CD14-positive monocyte (primary cell): ENCODE measurements at regions not wholly inside any gene's neighbourhood (a gene's known extent, or its start where the extent isn't known, plus 50 kb on each side); places are given as distances from the start of the nearest gene placed in this dataset.
"Not testable (repeated sequence)": the region's sequence is repeated elsewhere in the genome, so short reads cannot be mapped to it uniquely, and the experiment has no call there.

Source experiments
- DNase-seq, 3 donors: peaks; one replicate each; pipeline ENCODE4 v3.0.0-alpha.2; 2011 to 2022
- H2AFZ ChIP-seq: 2 replicates; pipeline ENCODE4 v1.6.0; 2012; ENCODE audit warnings: mild to moderate bottlenecking, low read depth, low read length, inconsistent platforms; ENCODE audit not compliant: insufficient read depth, poor library complexity, severe bottlenecking
- H3K27ac ChIP-seq, 2 donors: 1 replicate in 1 of 2; 2 replicates in 1 of 2; pipeline ENCODE4 v1.5.1; 2012 to 2013; ENCODE audit warnings: low read length in 2 of 2, control low read depth in 1 of 2, inconsistent platforms in 1 of 2, low read depth in 1 of 2, mild to moderate bottlenecking in 1 of 2
- H3K27me3 ChIP-seq, 2 donors: one replicate each; pipeline versions ENCODE4 v1.6.0 to v1.6.1; 2011 to 2013; ENCODE audit warnings: low read length in 2 of 2; ENCODE audit not compliant: control insufficient read depth in 2 of 2, insufficient read depth in 2 of 2
- H3K36me3 ChIP-seq, 2 donors: replicated peaks in 1 of 2; 1 replicate in 1 of 2; 2 replicates in 1 of 2; pipeline versions ENCODE4 v1.5.1 to v1.6.1; 2012 to 2013; ENCODE audit warnings: low read length in 2 of 2, control low read depth in 1 of 2, inconsistent platforms in 1 of 2, mild to moderate bottlenecking in 1 of 2; ENCODE audit not compliant: insufficient read depth in 2 of 2, control insufficient read depth in 1 of 2
- H3K4me1 ChIP-seq, 2 donors: 1 replicate in 1 of 2; 2 replicates in 1 of 2; pipeline versions ENCODE4 v1.5.1 to v1.6.1; 2012 to 2013; ENCODE audit warnings: low read length in 2 of 2, control low read depth in 1 of 2, inconsistent platforms in 1 of 2, mild to moderate bottlenecking in 1 of 2, moderate library complexity in 1 of 2; ENCODE audit not compliant: insufficient read depth in 2 of 2, control insufficient read depth in 1 of 2
- H3K4me2 ChIP-seq: replicated peaks from 2 replicates; pipeline ENCODE3; 2012; ENCODE audit warnings: low read length, moderate library complexity, mild to moderate bottlenecking; ENCODE audit not compliant: poor library complexity, severe bottlenecking; ENCODE audit errors: extremely low read depth
- H3K4me3 ChIP-seq, 3 experiments: fragments of 200-600 bp in 1 of 3; sonication (generic) in 1 of 3; replicated peaks in 1 of 3; 1 replicate in 2 of 3; 2 replicates in 1 of 3; pipeline ENCODE4 v1.5.1; 2011 to 2013; ENCODE audit warnings: low read length in 3 of 3, mild to moderate bottlenecking in 3 of 3, control low read depth in 2 of 3, low read depth in 2 of 3, inconsistent platforms in 1 of 3, moderate library complexity in 1 of 3
- H3K79me2 ChIP-seq: 2 replicates; pipeline ENCODE4 v1.6.0; 2012; ENCODE audit warnings: mild to moderate bottlenecking, control low read depth, inconsistent platforms, low read length, moderate library complexity; ENCODE audit not compliant: insufficient read depth
- H3K9ac ChIP-seq: 2 replicates; pipeline ENCODE4 v1.6.0; 2017; ENCODE audit warnings: low read length, mild to moderate bottlenecking; ENCODE audit not compliant: insufficient read depth, poor library complexity, severe bottlenecking
- H3K9me3 ChIP-seq, 2 donors: replicated peaks in 1 of 2; 1 replicate in 1 of 2; 2 replicates in 1 of 2; pipeline versions ENCODE4 v1.5.1 to v1.6.1; 2012 to 2013; ENCODE audit warnings: low read length in 2 of 2, control low read depth in 1 of 2; ENCODE audit not compliant: control insufficient read depth in 1 of 2, insufficient read depth in 1 of 2
- H4K20me1 ChIP-seq: 2 replicates; pipeline ENCODE4 v1.6.0; 2012; ENCODE audit warnings: mild to moderate bottlenecking, low read length, control low read depth, moderate library complexity; ENCODE audit not compliant: insufficient read depth
- H3K27ac Mint-ChIP-seq, 7 donors: one replicate each; pipeline ENCODE4 v1.8.0; 2020; ENCODE audit warnings: mild to moderate bottlenecking in 7 of 7, mixed read lengths in 7 of 7, moderate library complexity in 6 of 7, inconsistent platforms in 2 of 7
- H3K27me3 Mint-ChIP-seq, 3 donors: one replicate each; pipeline ENCODE4 v1.8.0; 2021 to 2022; ENCODE audit warnings: low read depth in 3 of 3, mild to moderate bottlenecking in 3 of 3, mixed read lengths in 3 of 3, moderate library complexity in 3 of 3, inconsistent platforms in 1 of 3
- H3K36me3 Mint-ChIP-seq, 2 donors: one replicate each; pipeline ENCODE4 v1.8.0; 2020; ENCODE audit warnings: mixed read lengths in 2 of 2, inconsistent platforms in 1 of 2, mild to moderate bottlenecking in 1 of 2
- H3K4me1 Mint-ChIP-seq: one replicate; pipeline ENCODE4 v1.8.0; 2020; ENCODE audit warnings: mild to moderate bottlenecking, mixed read lengths
- H3K4me3 Mint-ChIP-seq, 2 donors: one replicate each; pipeline ENCODE4 v1.8.0; 2020; ENCODE audit warnings: mild to moderate bottlenecking in 2 of 2, mixed read lengths in 2 of 2, moderate library complexity in 1 of 2
- H3K9me3 Mint-ChIP-seq, 7 donors: one replicate each; pipeline ENCODE4 v1.8.0; 2020 to 2022; ENCODE audit warnings: mixed read lengths in 7 of 7, mild to moderate bottlenecking in 6 of 7, moderate library complexity in 6 of 7, inconsistent platforms in 2 of 7
- CTCF ChIP-seq: fragments of 200-600 bp; IDR thresholded peaks from one replicate; pipeline ENCODE4 v1.8.0; 2022; ENCODE audit warnings: antibody characterized with exemption, mild to moderate bottlenecking
- WGBS: methylation state at CpG from one replicate; pipeline ENCODE4 v1.1.5; 2013; ENCODE audit warnings: missing lambda C conversion rate; ENCODE audit not compliant: insufficient coverage; 5-methylcytosine and 5-hydroxymethylcytosine counted together
- intact Hi-C, 2 donors: fragments of 100-400 bp; cut with micrococcal nuclease; formaldehyde crosslinking; loops; one replicate each; pipeline versions ENCODE4 v1.15.0 to v1.15.1; 2023

- no peak for DNase-seq
- peaks cover 0 to 14% (median 7%) of the 10 kb centered on the region in 7 donors for H3K9me3 Mint-ChIP-seq
- no peaks in the 10 kb centered on the region for H3K4me1 Mint-ChIP-seq
- H3K27me3 Mint-ChIP-seq: no peaks in the 10 kb centered on the region
- Histone ChIP-seq H3K27ac (no peak overlapping the region), H3K27me3 (no peaks in the 10 kb centered on the region), H2AFZ (no peak overlapping the region), H3K9ac (no peak overlapping the region), H4K20me1 (no peaks in the 10 kb centered on the region), H3K4me3 (no peak overlapping the region), H3K4me1 (no peaks in the 10 kb centered on the region), H3K79me2 (no peaks in the 10 kb centered on the region), H3K9me3 (peaks cover 0 to 3% of the 10 kb centered on the region in 2 donors), H3K36me3 (no peaks in the 10 kb centered on the region), H3K4me2 (no peak overlapping the region)
- TF ChIP-seq CTCF: no peak
- intact Hi-C loops: no loop called here
- H3K4me3 Mint-ChIP-seq: no peak overlapping the region
- no peak overlapping the region for H3K27ac Mint-ChIP-seq
- H3K36me3 Mint-ChIP-seq: no peaks in the 10 kb centered on the region
Observed at GRCh38 chr2:83365476-83365875, 1093.6 kb downstream of the SUCLG1 start.

GRCh38 chr2:83364264-83364663 is 1094.8 kb downstream of the SUCLG1 start:
- TF ChIP-seq CTCF: no peak
- intact Hi-C loops: no loop called here
- H2AFZ ChIP-seq: no peak overlapping the region

GRCh38 chr2:83363138-83363537 is 1095.9 kb downstream of the SUCLG1 start:
- DNase-seq, H3K27me3 Mint-ChIP-seq, H3K9me3 ChIP-seq, H3K36me3 Mint-ChIP-seq, H3K4me3 Mint-ChIP-seq, H3K27ac Mint-ChIP-seq, H3K4me1 ChIP-seq, H3K9ac ChIP-seq, H3K36me3 ChIP-seq, H4K20me1 ChIP-seq, H3K27ac ChIP-seq, intact Hi-C loops, H3K4me3 ChIP-seq, H3K27me3 ChIP-seq, H2AFZ ChIP-seq, H3K79me2 ChIP-seq, H3K4me2 ChIP-seq, H3K4me1 Mint-ChIP-seq: not testable (repeated sequence)
- H3K9me3 Mint-ChIP-seq: peaks cover 0 to 16% (median 6%) of the 10 kb centered on the region in 7 donors

More at GRCh38 chr2:83364264-83364663, 1094.8 kb downstream of the SUCLG1 start:
- Mint-ChIP-seq H3K4me3 (no peak overlapping the region), H3K9me3 (peaks cover 0 to 18% (median 7%) of the 10 kb centered on the region in 7 donors), H3K27ac (no peak overlapping the region), H3K36me3 (no peaks in the 10 kb centered on the region), H3K27me3 (no peaks in the 10 kb centered on the region), H3K4me1 (no peaks in the 10 kb centered on the region)
- no CpG with 5 or more reads among the region's 2 CpGs for WGBS
- Histone ChIP-seq H3K4me3 (no peak overlapping the region), H4K20me1 (no peaks in the 10 kb centered on the region), H3K4me2 (no peak overlapping the region), H3K9ac (no peak overlapping the region), H3K27ac (no peak overlapping the region), H3K27me3 (no peaks in the 10 kb centered on the region), H3K36me3 (no peaks in the 10 kb centered on the region), H3K4me1 (no peaks in the 10 kb centered on the region), H3K79me2 (no peaks in the 10 kb centered on the region), H3K9me3 (no peaks in the 10 kb centered on the region)
- no peak for DNase-seq
